ENCODE measurements at regions not wholly inside any gene's neighbourhood (a gene's known extent, or its start where the extent isn't known, plus 50 kb on each side); places are given as distances from the start of the nearest gene placed in this dataset.
"Not testable (repeated sequence)": the region's sequence is repeated elsewhere in the genome, so short reads cannot be mapped to it uniquely, and the experiment has no call there.

DNA sequence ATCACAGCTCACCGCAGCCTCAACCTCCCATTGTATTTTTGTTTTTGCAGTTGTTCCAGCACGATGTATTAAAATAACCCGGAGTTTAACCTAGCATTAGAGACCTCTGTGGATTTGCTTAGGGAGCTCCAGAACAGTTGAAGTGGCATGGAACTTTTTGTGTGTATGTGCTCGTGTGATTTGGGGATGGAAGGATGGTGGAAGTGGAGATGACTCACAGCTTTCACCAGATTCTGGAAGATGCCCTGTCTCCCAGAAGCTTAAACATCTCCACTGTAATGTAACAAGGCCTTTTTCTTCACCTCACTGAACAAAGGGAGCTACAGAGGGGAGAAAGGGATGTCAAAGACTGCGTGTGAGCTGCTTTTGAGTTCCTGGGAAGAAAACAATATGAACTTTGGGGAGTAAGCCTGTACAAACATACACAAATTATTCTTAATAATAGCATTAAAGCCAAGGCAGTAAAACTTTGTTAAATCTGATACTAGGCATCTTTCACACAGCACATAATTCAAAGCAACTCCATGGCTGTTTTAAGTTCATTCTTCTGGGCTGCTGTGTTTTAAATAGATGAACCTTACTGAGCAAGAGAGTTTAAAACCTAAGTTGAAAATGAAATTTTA is 226.4 kb downstream of the ADAMTS15 start:
- DNase-seq = no peak
- Mint-ChIP-seq H3K4me1 (ENCODE audit: low read depth in 2 of 2) (no peaks in the 10 kb centered on the region), H3K27me3 (peaks cover 22 to 52% of the 10 kb centered on the region in 2 donors), H3K4me3 (no peak overlapping the region), H3K36me3 (ENCODE audit: insufficient read depth) (no peaks in the 10 kb centered on the region), H3K9me3 (peaks cover 0 to 12% of the 10 kb centered on the region in 2 donors), H3K27ac (no peak overlapping the region)
- ATAC-seq (replicated peaks) = no peak

DNA sequence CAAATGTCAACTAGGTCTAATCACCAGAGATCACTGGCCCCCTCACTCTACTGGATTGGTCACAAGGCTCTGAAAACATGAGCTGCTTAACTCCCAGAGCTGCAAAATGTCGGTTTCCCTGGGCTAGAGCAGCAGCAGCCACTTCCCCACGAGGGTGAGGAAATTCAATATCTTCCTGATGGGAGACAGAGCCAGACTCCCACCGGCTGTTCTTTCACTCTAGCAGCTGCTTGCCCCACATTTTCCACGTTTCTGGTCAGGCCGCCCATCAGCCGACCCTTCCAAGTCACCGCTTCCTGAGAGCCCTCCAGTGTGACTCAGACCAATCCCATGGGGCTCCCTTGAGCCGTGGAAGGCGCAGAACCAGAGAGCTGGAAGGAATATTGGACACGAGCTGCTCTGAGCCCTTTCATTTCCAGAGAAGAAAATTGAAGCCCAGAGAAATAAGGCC is 227.0 kb downstream of the ADAMTS15 start:
- DNase-seq = no peak
- Mint-ChIP-seq H3K36me3 (ENCODE audit: insufficient read depth) (no peaks in the 10 kb centered on the region), H3K9me3 (peaks cover 0 to 14% of the 10 kb centered on the region in 2 donors), H3K4me1 (ENCODE audit: low read depth in 2 of 2) (no peaks in the 10 kb centered on the region), H3K27me3 (peaks cover 22 to 52% of the 10 kb centered on the region in 2 donors), H3K4me3 (no peak overlapping the region), H3K27ac (no peak overlapping the region)
- ATAC-seq (replicated peaks) = no peak

DNA sequence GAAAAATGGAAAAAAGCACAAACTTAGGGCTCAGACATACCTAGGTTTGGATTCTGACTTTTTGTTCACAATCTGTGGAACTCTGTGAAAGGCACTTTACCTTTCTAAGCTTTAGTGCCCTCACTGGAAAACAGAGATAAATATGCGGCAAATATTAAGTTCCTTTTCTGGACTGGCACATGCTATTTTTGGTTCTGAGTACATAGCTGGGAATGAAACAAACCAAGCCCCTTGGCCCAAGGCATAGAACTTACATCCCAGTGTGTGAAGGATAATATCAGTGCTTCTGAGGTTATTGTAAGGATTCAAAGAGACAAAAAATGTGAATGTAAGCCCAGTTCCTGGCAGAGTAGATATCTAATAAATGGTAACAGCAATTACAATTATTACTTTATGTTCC is 227.5 kb downstream of the ADAMTS15 start:
- Mint-ChIP-seq H3K9me3 (peaks cover 0 to 19% of the 10 kb centered on the region in 2 donors), H3K4me1 (ENCODE audit: low read depth in 2 of 2) (no peaks in the 10 kb centered on the region), H3K4me3 (no peak overlapping the region), H3K27ac (no peak overlapping the region), H3K27me3 (peaks cover 22 to 52% of the 10 kb centered on the region in 2 donors), H3K36me3 (ENCODE audit: insufficient read depth) (no peaks in the 10 kb centered on the region)
- ATAC-seq (replicated peaks) = no peak
- no peak for DNase-seq

DNA sequence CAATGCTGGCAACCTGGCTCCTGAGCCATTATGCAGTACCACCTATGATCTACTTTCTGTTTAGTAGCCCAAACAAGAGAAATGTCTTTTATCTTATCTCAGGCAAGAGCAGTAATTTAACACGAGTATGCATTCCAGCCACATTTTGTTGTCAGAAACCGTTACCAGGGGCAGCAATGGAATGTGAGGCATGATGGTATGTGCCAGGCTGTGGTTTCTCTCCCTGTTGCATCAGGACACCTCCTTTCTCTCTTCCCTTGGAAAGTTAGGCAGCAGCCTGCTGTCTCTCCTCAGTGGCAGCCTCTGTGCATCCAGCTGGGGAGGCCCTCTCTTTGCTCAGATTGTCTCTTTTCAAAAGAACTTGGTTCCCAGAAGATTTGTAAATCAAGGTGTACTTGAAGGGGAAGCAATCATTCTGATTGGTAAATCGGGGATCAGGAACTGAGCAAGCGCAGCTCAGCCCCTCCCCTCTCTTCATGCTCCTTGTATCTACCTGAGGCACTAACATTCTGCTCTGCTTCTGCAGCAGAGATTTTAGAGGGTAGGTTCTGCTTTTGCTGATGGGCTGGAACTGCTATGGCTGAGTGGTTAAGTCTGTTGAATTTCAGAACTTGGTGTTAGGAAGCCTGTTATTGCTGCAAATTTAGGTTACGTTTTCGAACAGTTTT is 229.2 kb downstream of the ADAMTS15 start:
- DNase-seq (no peak), ATAC-seq (replicated peaks) (no peak)
- peaks cover 0 to 22% of the 10 kb centered on the region in 2 donors for H3K9me3 Mint-ChIP-seq
- no peak overlapping the region for H3K27ac Mint-ChIP-seq
- peaks cover 22 to 51% of the 10 kb centered on the region in 2 donors for H3K27me3 Mint-ChIP-seq
- H3K4me3 Mint-ChIP-seq = no peak overlapping the region
- H3K36me3 Mint-ChIP-seq (ENCODE audit: insufficient read depth) = no peaks in the 10 kb centered on the region
- H3K4me1 Mint-ChIP-seq (ENCODE audit: low read depth in 2 of 2) = no peaks in the 10 kb centered on the region

DNA sequence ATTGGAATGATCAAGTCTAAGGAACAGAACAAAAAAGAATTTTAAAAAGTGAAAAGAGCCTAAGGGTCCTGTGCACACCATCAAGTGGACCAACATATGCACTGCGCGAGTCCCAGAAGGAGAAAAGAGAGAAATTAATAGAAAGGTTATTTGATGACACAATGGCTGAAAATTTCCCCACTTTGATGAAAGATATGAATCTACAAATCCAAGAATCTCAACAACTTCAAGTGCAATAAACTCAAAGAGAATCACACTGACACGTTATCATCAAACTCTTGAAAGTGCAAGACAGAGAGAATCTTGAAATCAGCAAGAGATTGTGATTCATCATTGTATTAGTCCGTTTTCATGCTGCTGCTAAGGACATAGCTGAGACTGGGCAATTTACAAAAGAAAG is 230.8 kb downstream of the ADAMTS15 start:
- Mint-ChIP-seq H3K36me3 (ENCODE audit: insufficient read depth) (no peaks in the 10 kb centered on the region), H3K9me3 (peaks cover 0 to 22% of the 10 kb centered on the region in 2 donors), H3K27ac (no peak overlapping the region), H3K27me3 (peaks cover 17 to 40% of the 10 kb centered on the region in 2 donors), H3K4me3 (no peak overlapping the region), H3K4me1 (ENCODE audit: low read depth in 2 of 2) (no peaks in the 10 kb centered on the region)
- DNase-seq (no peak), ATAC-seq (replicated peaks) (no peak)

DNA sequence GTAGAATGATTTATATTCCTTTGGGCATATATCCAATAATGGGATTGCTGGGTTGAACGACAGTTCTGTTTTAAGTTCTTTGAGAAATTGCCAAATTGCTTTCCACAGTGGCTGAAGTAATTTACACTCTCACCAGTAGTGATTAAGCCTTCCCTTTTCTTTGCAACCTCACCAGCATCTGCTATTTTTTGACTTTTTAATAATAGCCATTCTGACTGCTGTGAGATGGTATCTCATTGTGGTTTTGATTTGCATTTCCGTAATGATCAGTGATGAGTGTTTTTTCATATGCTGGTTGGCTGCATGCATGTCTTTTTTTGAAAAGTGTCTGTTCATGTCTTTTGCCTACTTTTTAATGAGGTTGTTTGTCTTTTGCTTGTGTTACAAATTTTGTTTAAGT is 233.8 kb downstream of the SNX19 start:
- peaks cover 0 to 22% of the 10 kb centered on the region in 2 donors for H3K9me3 Mint-ChIP-seq
- not testable (repeated sequence) for ATAC-seq (replicated peaks); DNase-seq; H3K27ac Mint-ChIP-seq; H3K36me3 Mint-ChIP-seq (ENCODE audit: insufficient read depth); H3K4me3 Mint-ChIP-seq; H3K27me3 Mint-ChIP-seq; H3K4me1 Mint-ChIP-seq (ENCODE audit: low read depth in 2 of 2)

DNA sequence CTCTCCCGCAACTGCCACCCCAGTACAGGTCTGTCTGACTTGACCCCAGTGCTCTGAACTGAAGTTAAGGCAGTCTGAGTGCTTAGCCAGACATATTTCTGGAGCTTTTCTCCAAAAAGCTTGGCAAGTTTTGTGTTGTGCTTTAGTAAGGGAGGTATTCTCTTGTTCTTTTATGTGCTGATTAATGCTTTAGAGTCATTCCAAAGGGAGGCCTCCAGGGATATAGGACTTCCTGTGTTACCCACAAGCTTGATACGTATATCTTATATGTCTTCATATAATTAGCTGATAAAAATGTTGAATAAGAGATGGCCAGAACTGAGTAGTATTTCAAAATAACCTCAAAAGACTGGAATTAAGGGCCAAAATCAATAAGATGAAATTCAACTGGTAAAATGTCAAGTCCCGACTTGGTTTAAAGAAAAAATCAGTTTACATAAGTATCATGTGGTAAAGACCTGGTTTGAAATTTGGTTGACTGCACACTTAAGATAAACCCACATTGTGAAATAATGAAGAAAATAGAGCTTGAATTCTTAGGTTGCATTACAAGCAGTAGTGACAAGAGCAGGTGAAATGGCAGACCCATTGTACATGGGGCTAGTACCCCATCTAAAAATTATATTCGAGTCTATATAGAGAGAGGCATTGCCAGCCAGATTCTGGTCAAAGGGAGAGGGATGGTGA is 226.9 kb downstream of the SNX19 start:
- H3K4me3 Mint-ChIP-seq = no peak overlapping the region
- no peak for DNase-seq
- no peak overlapping the region for H3K27ac Mint-ChIP-seq
- H3K36me3 Mint-ChIP-seq (ENCODE audit: insufficient read depth) = no peaks in the 10 kb centered on the region
- no peaks in the 10 kb centered on the region for H3K4me1 Mint-ChIP-seq (ENCODE audit: low read depth in 2 of 2)
- no peaks in the 10 kb centered on the region for H3K9me3 Mint-ChIP-seq
- peaks cover 11 to 37% of the 10 kb centered on the region in 2 donors for H3K27me3 Mint-ChIP-seq
- ATAC-seq (replicated peaks) = no peak

DNA sequence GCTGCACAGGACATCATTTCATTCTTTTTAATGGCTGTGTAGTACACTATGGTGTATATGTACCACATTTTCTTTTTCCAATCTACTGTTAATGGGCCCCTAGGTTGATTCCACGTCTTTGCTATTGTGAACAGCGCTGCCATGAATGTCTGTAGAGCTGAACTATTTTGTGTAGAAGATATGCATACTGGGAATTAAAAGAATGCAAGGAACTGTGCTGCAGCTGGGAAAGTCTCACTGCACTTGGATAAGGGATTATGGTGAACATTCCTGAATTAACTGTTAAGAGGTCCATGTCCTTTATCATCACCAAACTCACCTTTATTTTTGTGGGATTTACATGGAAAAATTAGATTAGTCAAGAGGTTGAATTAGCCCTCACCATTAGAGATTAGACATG is 224.7 kb downstream of the SNX19 start:
- H3K36me3 Mint-ChIP-seq (ENCODE audit: insufficient read depth) = no peaks in the 10 kb centered on the region
- no peaks in the 10 kb centered on the region for H3K9me3 Mint-ChIP-seq
- no peaks in the 10 kb centered on the region for H3K4me1 Mint-ChIP-seq (ENCODE audit: low read depth in 2 of 2)
- ATAC-seq (replicated peaks) = no peak
- H3K27me3 Mint-ChIP-seq = peaks cover 10 to 31% of the 10 kb centered on the region in 2 donors
- H3K27ac Mint-ChIP-seq = no peak overlapping the region
- no peak for DNase-seq
- no peak overlapping the region for H3K4me3 Mint-ChIP-seq

DNA sequence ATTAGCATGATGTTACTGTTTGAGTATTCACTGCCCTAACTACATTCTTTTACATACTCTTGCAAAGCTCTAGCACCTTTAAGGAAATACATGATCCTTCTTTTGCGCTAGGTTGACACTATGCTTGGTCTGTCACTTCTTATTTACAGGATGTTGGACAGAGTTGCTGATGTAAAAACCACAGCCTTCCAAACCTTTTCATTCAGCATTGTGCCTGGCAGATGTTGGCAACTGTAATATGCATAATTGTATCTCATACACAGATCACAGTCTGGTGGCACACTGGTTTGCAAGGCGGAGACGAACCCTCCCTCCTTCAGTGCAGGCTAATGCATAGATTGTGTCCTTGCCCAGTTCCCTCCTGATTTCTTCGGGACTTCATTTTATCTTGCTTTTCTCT is 224.1 kb downstream of the SNX19 start:
- peaks cover 10 to 31% of the 10 kb centered on the region in 2 donors for H3K27me3 Mint-ChIP-seq

DNA sequence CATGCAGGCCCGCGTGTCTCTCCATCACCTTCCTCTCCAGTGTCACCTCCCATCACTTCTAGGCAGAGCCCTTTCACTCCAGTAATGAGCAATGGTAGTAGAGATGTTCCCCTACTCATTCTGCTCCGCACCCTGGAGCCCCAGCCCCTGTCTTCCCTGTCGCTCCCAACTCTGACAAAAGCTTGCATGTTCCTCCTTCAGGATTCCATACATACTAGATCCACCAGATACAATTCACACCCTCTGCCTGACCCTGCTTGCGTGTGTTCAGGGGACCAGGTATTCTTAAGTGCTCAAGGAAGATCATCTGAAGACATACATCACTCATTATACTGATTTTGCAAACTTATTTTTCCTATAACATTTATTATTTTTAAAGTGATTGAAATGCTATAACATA is 222.7 kb downstream of the SNX19 start:
- H3K36me3 Mint-ChIP-seq (ENCODE audit: insufficient read depth) = no peaks in the 10 kb centered on the region
- H3K27ac Mint-ChIP-seq = no peak overlapping the region
- H3K9me3 Mint-ChIP-seq = no peaks in the 10 kb centered on the region
- ATAC-seq (replicated peaks) (no peak), DNase-seq (no peak)
- no peak overlapping the region for H3K4me3 Mint-ChIP-seq
- no peaks in the 10 kb centered on the region for H3K4me1 Mint-ChIP-seq (ENCODE audit: low read depth in 2 of 2)
- H3K27me3 Mint-ChIP-seq = peaks cover 10 to 31% of the 10 kb centered on the region in 2 donors

More for the DNA sequence above, 224.1 kb downstream of the SNX19 start:
- Mint-ChIP-seq H3K36me3 (ENCODE audit: insufficient read depth) (no peaks in the 10 kb centered on the region), H3K4me1 (ENCODE audit: low read depth in 2 of 2) (no peaks in the 10 kb centered on the region), H3K9me3 (no peaks in the 10 kb centered on the region), H3K4me3 (no peak overlapping the region), H3K27ac (no peak overlapping the region)
- ATAC-seq (replicated peaks) (no peak), DNase-seq (no peak)

DNA sequence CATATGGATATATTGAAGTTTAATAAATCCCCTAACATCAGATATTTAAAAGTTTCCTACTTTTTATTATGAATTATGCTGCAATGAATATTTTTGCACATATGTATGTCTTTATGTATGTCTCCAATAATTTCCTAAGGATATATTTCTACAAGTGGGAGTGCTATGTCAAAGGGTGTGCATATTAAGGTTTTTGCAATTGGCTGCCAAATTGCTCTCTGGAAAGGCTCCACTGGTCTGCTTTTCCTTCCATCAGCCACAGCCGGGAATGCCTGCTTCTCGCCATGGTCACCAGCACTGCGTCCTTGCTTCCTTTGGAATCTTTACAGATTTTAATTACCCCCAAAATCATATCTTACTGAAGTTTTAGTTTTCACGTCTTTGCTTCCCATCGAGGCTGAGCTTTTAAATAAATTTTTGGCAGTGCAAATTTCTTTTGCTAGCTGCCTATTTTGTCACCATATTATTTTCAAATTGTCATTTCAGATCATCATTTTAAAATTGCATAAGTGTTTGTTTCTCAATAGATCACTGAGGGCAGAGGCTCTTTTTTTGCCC is 221.7 kb downstream of the SNX19 start:
- DNase-seq = no peak
- peaks cover 10 to 29% of the 10 kb centered on the region in 2 donors for H3K27me3 Mint-ChIP-seq
- no peak for ATAC-seq (replicated peaks)
- no peaks in the 10 kb centered on the region for H3K36me3 Mint-ChIP-seq (ENCODE audit: insufficient read depth)
- H3K27ac Mint-ChIP-seq = no peak overlapping the region
- H3K4me3 Mint-ChIP-seq = no peak overlapping the region
- H3K9me3 Mint-ChIP-seq = no peaks in the 10 kb centered on the region
- H3K4me1 Mint-ChIP-seq (ENCODE audit: low read depth in 2 of 2) = no peaks in the 10 kb centered on the region

DNA sequence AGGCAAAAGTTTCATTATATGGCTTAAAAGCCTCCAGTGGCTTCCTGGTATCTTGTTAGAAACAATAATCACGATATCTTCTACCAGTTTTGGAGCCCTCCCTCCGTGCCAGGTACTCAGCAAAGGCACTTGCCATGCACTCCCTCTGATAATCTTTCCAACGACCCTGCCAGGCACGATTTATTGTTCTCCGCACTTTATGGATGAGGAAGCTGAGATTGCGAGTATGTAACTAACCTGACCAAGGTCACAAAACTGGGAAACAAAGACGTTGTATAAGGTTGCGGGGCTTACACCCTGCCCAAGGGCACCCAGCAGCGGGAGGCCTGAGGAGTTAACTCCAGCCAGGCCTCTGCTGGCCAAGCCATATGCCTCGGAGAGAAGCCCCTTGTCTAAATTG is 218.1 kb downstream of the SNX19 start:
- Mint-ChIP-seq H3K4me1 (ENCODE audit: low read depth in 2 of 2) (no peaks in the 10 kb centered on the region), H3K27me3 (peaks cover 8 to 11% of the 10 kb centered on the region in 2 donors), H3K27ac (no peak overlapping the region), H3K9me3 (no peaks in the 10 kb centered on the region), H3K36me3 (ENCODE audit: insufficient read depth) (no peaks in the 10 kb centered on the region), H3K4me3 (no peak overlapping the region)
- no peak for ATAC-seq (replicated peaks)
- DNase-seq = no peak

DNA sequence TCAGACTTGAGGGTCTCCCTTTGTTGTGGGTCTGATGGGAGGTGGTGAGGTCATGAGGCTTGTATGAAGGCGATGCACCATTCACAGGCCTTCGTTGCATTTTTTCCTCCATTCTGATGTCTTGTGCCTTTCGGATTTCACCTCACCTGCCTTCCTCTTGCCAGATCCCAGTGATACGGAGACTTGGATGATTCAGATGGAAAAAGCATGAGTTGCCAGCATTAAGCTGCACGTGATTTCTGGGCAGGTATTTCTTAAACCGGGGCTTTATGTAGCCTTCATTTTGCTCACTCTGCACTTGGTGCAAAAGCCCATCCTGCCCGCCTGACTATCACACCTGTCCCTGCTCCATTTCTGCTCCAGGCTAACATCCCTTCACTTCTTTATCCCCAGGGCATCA is 216.7 kb downstream of the SNX19 start:
- no peaks in the 10 kb centered on the region for H3K9me3 Mint-ChIP-seq
- DNase-seq (no peak), ATAC-seq (replicated peaks) (no peak)
- no peak overlapping the region for H3K27ac Mint-ChIP-seq
- peaks cover 9 to 14% of the 10 kb centered on the region in 2 donors for H3K27me3 Mint-ChIP-seq
- no peak overlapping the region for H3K4me3 Mint-ChIP-seq
- H3K4me1 Mint-ChIP-seq (ENCODE audit: low read depth in 2 of 2) = no peaks in the 10 kb centered on the region
- no peaks in the 10 kb centered on the region for H3K36me3 Mint-ChIP-seq (ENCODE audit: insufficient read depth)

Data from effector memory CD8-positive, alpha-beta T cell (primary cell).